ENCODE measurements at regions not wholly inside any gene's neighbourhood (a gene's known extent, or its start where the extent isn't known, plus 50 kb on each side); places are given as distances from the start of the nearest gene placed in this dataset.

DNA sequence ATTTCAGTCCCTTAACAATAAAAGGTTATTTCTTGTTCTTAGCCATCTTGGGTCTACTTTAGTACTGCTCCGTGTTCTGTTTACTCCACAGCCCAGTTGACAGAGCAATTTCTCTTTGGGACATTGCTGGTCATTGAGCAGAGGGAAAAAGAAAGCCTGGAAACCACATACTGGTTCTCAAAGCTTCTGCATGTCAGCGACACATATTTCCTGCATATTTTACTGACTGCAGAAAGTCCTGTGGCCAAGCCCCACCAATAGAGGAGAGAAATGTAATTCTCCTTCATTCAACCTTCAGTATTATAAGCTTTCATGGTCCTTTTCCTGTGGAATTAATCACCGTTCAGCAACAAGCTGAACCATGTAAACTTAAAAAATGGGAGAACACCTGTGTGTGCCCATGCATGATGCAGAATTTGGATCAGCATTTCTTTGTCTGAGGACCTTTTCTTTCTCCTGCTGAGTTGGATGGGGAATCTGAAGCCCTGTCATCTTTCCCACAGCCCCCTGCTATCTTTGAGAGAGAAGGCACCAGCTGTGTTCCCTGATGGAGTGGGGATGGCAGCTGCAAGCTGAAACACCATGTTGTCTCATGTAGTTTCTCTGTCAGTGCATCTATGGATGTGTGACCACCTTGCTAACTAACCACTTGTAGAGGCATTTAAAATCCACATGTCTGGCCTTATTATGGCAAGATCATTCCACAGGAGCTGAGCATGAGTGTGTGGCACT, 431.6 kb downstream of the MEIS1 start:
- TF ChIP-seq, protein P1, sequence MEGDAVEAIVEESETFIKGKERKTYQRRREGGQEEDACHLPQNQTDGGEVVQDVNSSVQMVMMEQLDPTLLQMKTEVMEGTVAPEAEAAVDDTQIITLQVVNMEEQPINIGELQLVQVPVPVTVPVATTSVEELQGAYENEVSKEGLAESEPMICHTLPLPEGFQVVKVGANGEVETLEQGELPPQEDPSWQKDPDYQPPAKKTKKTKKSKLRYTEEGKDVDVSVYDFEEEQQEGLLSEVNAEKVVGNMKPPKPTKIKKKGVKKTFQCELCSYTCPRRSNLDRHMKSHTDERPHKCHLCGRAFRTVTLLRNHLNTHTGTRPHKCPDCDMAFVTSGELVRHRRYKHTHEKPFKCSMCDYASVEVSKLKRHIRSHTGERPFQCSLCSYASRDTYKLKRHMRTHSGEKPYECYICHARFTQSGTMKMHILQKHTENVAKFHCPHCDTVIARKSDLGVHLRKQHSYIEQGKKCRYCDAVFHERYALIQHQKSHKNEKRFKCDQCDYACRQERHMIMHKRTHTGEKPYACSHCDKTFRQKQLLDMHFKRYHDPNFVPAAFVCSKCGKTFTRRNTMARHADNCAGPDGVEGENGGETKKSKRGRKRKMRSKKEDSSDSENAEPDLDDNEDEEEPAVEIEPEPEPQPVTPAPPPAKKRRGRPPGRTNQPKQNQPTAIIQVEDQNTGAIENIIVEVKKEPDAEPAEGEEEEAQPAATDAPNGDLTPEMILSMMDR (IDR thresholded peaks at IDR 0.05; ENCODE audit: insufficient read depth, low read length) = no peak
- no peak for TF ChIP-seq POLR2AphosphoS5 (IDR thresholded peaks at IDR 0.05; ENCODE audit: low read depth)
- TF ChIP-seq GABPA (IDR thresholded peaks at IDR 0.05; ENCODE audit: low read depth) = no peak
- no peak for TF ChIP-seq SPI1 (IDR thresholded peaks at IDR 0.05; ENCODE audit: borderline replicate concordance, low read depth)
- TF ChIP-seq, protein P2, sequence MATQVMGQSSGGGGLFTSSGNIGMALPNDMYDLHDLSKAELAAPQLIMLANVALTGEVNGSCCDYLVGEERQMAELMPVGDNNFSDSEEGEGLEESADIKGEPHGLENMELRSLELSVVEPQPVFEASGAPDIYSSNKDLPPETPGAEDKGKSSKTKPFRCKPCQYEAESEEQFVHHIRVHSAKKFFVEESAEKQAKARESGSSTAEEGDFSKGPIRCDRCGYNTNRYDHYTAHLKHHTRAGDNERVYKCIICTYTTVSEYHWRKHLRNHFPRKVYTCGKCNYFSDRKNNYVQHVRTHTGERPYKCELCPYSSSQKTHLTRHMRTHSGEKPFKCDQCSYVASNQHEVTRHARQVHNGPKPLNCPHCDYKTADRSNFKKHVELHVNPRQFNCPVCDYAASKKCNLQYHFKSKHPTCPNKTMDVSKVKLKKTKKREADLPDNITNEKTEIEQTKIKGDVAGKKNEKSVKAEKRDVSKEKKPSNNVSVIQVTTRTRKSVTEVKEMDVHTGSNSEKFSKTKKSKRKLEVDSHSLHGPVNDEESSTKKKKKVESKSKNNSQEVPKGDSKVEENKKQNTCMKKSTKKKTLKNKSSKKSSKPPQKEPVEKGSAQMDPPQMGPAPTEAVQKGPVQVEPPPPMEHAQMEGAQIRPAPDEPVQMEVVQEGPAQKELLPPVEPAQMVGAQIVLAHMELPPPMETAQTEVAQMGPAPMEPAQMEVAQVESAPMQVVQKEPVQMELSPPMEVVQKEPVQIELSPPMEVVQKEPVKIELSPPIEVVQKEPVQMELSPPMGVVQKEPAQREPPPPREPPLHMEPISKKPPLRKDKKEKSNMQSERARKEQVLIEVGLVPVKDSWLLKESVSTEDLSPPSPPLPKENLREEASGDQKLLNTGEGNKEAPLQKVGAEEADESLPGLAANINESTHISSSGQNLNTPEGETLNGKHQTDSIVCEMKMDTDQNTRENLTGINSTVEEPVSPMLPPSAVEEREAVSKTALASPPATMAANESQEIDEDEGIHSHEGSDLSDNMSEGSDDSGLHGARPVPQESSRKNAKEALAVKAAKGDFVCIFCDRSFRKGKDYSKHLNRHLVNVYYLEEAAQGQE (IDR thresholded peaks at IDR 0.05; ENCODE audit: insufficient replicate concordance, low read depth) = no peak
